Kidney epithelial cell (primary cell): ENCODE measurements at regions not wholly inside any gene's neighbourhood (a gene's known extent, or its start where the extent isn't known, plus 50 kb on each side); places are given as distances from the start of the nearest gene placed in this dataset.

ENCODE experiments used
- DNase-seq: peaks from one replicate; pipeline ENCODE4 v3.0.0-alpha.2; 2010; ENCODE audit warnings: low read depth
- H3K27me3 ChIP-seq: 2 replicates; pipeline ENCODE4 v1.6.0; 2011; ENCODE audit warnings: low read length; ENCODE audit not compliant: control insufficient read depth, insufficient read depth
- H3K36me3 ChIP-seq: 2 replicates; pipeline ENCODE4 v1.5.1; 2011; ENCODE audit warnings: low read length; ENCODE audit not compliant: control insufficient read depth, insufficient read depth
- H3K4me3 ChIP-seq: 2 replicates; pipeline ENCODE4 v1.5.1; 2011; ENCODE audit warnings: low read depth, mild to moderate bottlenecking, control low read depth, low read length
- CTCF ChIP-seq: IDR thresholded peaks from 2 replicates; pipeline ENCODE4 v1.5.1; 2011; ENCODE audit warnings: mild to moderate bottlenecking, moderate library complexity, low read length, control low read depth, inconsistent platforms; ENCODE audit not compliant: insufficient read depth, poor library complexity, severe bottlenecking

DNA sequence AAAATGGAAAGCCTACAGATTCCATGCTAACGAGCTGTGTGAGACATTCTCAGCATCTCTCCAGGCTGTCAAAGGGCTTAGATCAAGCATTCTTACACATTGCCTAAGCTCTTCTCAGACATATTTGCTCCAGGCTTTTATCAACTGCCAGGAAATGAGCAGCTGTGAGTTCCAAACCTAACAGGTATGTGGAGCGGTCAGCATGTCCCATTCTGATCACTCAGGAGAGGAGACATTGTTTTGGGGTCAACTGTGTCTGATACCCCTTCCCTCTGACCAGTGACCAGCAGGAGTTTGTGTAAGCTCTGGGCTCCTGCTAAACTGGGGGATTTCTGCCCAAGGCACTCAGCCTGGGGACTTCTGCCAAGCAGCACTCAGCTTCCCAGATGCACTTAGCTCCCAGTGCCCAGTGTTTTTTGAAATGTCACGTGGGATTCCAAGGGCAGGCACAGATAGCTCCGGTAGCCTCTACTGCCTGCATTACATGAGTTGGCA, 229.1 kb downstream of the SEC61B start:
- DNase-seq, result no peak
- no peak for TF ChIP-seq CTCF
- Histone ChIP-seq H3K36me3 (no peaks in the 10 kb centered on the region), H3K27me3 (no peaks in the 10 kb centered on the region), H3K4me3 (no peak overlapping the region)

- H3K4me3 ChIP-seq, result no peak overlapping the region
- no peak for DNase-seq
- H3K27me3 ChIP-seq, result no peaks in the 10 kb centered on the region
- TF ChIP-seq CTCF, result no peak
- H3K36me3 ChIP-seq, result no peaks in the 10 kb centered on the region
These were observed 235.3 kb downstream of the SEC61B start for GRCh38 chr9:99457406-99457805.

GRCh38 chr9:99457981-99458380, 235.9 kb downstream of the SEC61B start:
- Histone ChIP-seq H3K4me3 (no peak overlapping the region), H3K36me3 (no peaks in the 10 kb centered on the region), H3K27me3 (no peaks in the 10 kb centered on the region)
- DNase-seq, result no peak
- no peak for TF ChIP-seq CTCF

- Histone ChIP-seq H3K4me3 (no peak overlapping the region), H3K36me3 (no peaks in the 10 kb centered on the region), H3K27me3 (no peaks in the 10 kb centered on the region)
- no peak for TF ChIP-seq CTCF
- no peak for DNase-seq
These were observed 237.8 kb downstream of the SEC61B start for GRCh38 chr9:99459919-99460318.

GRCh38 chr9:99463131-99463530, 241.0 kb downstream of the SEC61B start:
- H3K36me3 ChIP-seq, result no peaks in the 10 kb centered on the region
- no peak for TF ChIP-seq CTCF
- H3K4me3 ChIP-seq, result no peak overlapping the region
- no peak for DNase-seq
- no peaks in the 10 kb centered on the region for H3K27me3 ChIP-seq

DNA sequence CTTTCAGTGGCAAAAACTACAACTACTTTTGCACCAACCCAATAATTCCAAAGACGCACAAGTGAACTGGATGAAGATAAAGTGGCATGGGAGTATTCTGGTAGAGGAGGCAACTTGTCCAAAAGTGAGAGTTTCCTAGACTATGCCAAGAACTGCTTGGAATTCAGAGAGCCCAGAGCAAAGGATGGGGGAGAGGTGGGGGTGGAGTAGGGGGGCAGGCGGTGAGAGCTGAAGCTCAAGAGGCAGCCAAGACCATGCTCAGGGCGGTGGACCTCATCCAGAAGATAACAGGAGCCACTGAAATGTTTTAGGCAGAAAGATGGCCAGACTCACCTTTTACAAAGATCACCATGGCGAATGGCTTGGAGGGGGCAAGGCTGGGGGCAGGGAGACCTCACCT, 242.5 kb downstream of the SEC61B start:
- no peak for DNase-seq
- H3K27me3 ChIP-seq, result no peaks in the 10 kb centered on the region
- H3K4me3 ChIP-seq, result no peak overlapping the region
- H3K36me3 ChIP-seq, result no peaks in the 10 kb centered on the region
- TF ChIP-seq CTCF, result no peak
